GM18511 (cell line): ENCODE measurements at regions not wholly inside any gene's neighbourhood (a gene's known extent, or its start where the extent isn't known, plus 50 kb on each side); places are given as distances from the start of the nearest gene placed in this dataset.

Experiments
- ATAC-seq: cut with Tn5 transposase; IDR thresholded peaks from one replicate; pipeline ENCODE4 v1.9.1; 2021; ENCODE audit warnings: mild to moderate bottlenecking, moderate library complexity; ENCODE audit not compliant: unreplicated experiment

DNA sequence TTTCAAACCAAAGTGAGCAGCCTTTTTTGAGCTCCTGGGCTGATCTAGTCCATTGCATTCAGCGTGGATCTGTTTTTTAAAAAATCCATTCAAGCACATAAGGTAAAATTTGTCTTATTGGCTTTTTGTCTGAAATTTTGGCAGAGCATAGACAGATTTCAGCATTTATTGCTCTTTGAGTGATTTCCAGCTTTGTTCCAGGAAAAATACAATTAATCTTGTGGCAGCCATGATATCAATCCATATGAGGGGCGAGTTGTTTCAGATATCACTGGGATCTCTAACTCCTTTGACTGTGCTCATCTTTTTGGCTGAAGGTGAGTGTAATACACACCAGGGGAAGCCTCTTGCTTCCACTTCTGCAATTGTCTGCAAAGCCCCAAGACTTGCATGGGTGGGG, 523.9 kb downstream of the SLC4A3 start:
- no peak for ATAC-seq

DNA sequence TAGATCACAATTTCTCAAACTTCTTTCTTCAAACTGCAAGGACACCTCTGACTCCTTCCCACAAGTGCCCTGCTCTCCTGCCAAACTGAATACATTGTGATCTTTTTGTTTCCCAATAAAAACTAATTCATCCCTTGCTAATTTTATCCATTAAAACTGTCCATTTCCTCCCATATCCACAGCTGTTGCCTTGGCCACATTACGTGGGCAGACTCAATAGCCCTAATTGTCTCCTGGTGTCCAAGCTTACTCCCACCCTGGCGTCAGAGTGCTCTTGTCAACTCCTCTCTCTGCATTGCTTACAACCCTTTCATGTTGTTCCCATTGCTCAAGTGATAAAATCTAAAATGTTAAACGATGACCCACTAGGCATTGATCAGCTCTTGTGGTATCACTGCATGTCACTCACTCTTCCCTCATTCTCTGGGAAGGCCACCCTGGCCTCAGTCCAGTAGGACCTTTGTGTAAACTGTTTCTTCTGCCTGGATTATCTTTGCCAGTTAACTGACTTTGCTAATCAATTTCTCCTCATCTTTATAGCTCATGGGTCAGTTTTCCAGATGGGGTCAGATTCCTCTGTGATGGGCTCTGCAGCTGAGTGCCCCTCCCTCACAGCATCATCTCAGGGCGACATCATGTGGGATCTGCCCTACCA, 525.0 kb downstream of the SLC4A3 start:
- ATAC-seq, result no peak

DNA sequence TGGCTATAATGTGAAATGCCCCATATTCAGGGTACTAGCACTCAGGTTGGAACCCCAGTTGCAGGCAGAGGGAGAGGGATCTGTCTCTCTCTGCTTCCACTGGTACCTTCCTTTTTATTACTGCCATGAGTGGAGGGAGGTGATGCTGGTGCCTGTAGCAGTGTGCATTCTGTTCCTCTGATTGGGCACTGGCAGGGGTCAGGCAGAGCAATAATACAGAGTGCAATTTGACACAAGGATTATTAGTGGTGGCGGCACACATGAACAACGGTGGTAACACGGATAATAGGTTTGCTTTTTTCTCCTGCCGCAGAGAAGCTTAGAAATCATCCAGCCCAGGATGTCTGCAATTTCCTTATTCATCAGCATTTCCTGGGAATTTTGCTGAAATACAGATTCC, 525.7 kb downstream of the SLC4A3 start:
- no peak for ATAC-seq

DNA sequence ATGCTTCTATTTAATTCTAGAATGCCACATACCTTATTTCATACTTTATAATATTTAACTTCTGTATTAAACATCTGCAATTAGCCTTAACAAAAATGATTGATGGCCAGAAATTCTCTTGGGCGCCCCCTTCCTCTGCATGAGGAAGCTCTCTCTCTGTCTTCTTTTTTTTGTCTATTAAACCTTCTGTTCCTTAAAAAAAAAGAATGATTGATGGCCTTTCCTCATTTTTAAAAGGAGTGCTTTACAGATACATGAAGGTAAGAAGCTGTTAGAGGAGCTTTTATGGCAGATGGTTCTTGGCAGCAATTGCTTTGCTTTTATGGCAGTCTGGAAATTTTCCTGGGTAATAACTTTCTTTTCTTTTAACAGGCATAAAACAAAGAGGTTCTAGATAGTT, 526.9 kb downstream of the SLC4A3 start:
- no peak for ATAC-seq

GRCh38 chr2:220157312-220157711, 529.9 kb downstream of the SLC4A3 start:
- no peak for ATAC-seq

DNA sequence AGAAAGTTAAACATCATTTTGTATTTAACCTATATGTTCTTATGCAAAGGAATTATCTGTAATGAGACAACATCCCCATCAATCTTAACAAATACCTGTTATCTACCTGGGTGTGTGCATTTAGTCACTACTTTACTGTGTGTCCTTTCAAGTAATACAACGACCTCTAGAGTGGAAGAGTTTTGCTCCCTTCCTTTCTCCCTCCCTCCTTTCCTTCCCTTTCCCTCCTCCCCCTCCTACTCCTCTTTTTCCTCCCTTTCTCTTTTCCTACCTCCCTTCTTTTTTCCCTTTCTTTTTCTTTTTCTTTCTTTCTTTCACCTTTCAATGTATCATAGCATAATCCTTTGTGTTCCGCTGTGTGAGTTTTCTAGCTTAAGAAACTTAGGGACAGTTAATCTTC, 532.3 kb downstream of the SLC4A3 start:
- ATAC-seq, result no peak

DNA sequence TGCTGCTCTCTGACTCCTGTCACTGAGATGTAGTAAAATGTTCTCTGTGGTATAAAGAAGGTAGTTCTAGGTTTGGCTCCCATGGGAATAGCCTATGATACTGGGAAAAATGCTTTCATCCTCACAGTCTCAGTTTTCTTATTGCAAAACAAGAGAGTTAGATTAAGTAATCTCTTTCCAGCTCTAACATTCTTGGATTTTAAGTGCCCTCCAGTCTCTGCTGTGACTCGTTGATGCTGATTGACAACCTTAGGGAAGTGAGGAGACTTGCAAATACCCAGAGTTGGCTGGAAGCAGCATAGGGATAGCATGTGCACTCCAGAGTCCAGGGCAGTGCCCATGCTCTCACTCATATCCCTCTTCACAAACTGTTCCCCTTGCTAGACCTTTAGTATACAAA, 534.9 kb downstream of the SLC4A3 start:
- ATAC-seq, result no peak

DNA sequence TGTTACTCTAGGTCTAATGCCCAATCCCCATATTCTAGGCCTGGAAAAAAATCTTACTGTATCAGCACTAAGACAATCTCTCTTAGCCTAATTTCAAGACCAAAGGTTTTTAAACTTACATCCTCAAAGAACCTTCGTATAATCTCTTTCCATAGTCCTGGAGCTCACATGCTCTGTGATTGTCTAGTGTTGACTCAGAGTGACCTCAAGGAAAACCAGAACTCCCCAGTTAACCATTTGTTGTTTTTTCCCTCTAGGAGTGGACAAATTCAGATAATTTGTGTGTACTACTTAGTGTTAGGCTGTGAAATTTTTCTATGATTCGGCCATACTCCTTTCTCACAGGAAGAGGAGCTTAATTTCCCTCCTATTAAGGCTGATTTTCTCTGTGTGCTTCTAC, 536.1 kb downstream of the SLC4A3 start:
- ATAC-seq, result no peak

DNA sequence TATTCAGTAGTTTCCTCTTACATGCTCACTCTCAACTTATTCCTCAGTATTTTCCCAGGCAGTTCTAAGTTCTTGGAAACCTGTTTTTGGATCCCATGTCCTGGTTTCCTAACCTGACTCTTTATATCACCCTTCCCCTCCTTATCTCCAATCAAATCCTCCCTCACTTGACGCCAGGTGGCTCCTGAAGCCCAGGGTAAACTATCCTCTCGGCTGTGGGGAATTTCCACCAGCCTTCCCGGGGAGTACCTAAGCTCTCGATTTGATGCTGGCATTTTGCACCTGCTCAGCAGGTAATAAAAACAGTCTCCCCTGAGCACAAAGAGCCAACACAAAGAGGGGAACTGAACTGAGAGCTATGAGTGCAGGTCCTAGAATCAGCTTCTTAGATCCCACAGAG, 538.0 kb downstream of the SLC4A3 start:
- ATAC-seq, result no peak

GRCh38 chr2:220166616-220167015, 539.2 kb downstream of the SLC4A3 start:
- ATAC-seq, result no peak

DNA sequence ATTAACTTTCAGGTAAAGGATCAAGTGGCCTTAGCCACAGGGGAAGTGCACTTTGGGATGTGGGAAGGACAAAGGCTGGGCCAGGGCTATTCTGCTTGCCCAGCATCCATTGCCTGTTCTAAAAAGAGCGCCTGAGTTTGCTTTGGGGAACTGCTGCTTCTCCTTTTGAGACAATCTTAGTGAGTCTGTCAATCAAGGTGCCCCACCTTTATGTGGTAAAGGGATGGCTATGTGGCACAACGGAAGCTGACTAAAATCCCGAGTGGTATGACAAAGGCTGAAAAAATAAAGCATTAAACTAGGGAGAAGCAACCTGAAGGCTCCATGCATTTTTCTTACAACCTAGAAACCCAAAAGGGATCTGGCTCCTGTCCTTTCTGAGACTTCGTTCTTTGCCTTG, 540.5 kb downstream of the SLC4A3 start:
- ATAC-seq, result no peak

- ATAC-seq, result no peak
Observed at GRCh38 chr2:220168891-220169546, 541.6 kb downstream of the SLC4A3 start.

DNA sequence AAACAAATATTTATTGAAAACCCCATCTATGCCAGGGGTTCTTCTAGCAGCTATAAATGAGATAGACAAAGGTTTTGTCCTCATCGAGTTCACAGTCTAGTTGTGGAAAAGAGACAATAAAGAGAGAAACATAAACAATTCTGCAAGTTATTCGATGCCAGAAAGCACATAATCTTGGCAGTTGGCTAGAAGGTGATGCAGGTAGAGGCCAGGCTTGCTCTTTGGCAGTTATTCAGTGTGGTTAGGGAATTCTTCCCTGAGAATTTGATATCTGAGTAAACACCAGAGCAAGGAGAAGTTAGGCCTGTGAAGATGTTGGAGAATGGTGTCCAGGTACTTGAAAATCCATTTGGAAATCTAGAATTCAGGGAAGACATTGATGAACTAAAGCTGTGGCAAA, 547.4 kb downstream of the SLC4A3 start:
- no peak for ATAC-seq

- no peak for ATAC-seq
Observed at GRCh38 chr2:220175967-220176366, 548.5 kb downstream of the SLC4A3 start.

GRCh38 chr2:220178991-220179695, 551.7 kb downstream of the SLC4A3 start:
- ATAC-seq, result no peak

DNA sequence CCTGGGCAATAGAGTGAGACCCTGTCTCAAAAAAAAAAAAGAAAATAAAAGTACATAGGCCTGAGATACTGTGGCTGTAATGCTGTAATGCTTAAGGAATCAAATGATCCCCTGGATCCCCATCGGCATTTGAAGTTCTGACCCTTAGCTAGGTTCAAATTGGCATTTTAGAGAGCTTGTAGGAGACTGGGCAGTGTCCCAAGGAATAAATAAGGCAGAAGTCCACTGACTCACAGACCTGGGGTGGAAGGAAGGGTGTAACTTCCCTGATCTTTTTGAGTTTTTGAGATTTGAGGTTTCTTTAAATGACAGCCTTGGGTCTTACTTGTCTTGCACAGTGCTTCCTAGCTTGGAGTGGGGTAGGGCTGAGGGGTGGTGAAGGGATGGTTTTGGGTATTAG, 553.7 kb downstream of the SLC4A3 start:
- no peak for ATAC-seq

DNA sequence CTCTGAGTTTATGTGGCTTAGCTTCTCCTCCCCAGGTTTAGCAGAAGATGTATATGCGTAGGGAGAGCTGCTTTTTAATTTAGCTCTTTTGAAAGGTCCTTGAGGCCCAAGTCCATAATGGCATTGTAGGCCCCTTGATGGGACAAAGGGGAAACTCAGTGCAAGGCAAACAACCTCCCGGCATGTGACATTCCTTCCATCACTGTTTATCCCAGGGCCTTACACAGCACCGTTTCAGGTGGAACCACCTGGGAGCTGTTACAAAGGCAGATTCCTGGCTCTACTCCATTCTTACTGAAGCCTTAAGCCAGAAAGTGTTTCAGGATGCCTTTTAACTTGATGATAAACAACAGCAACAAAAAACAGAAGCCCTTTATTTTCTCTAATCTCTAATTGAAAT, 555.4 kb downstream of the SLC4A3 start:
- no peak for ATAC-seq

DNA sequence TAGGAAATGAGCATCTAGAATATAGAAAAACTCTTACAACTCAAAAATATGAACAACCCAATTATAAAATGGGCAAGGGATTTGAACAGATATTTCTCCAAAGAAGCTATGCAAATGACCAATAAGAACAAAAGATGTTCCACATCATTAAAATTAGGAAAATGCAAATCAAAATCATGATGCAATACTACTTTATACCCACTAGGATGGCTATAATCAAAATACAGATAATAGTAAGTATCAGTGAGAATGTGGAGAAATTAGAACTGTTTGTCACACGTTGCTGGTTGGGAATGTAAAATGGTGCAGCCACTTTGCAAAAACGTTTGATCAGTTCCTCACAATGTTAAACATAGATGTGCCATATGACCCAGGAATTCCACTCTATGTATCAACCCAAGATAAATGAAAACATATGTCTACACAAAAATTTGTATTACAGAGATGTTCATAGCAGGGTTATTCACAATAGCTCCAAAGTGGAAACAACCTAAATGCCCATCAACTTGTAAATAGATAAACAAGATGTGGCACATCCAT, 558.4 kb downstream of the SLC4A3 start:
- ATAC-seq, result no peak

DNA sequence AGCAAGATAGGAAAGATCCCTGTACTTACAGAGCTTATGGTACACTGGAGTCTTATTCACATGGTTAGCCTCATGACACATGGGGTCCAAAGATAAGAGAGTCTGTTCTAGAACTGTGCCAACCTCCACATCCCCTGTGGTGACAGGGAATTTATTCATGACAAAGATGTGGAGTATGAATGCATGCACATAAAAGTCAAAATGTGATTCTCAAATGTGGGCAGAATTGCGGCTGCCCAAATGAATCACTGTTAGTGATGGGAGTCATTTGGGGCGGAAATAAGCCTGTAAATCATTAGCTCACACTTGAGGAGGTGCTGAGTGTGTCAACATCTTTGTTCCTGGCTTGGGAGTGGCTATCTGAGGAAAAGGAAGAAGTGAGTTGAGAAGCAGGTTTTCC, 560.6 kb downstream of the SLC4A3 start:
- ATAC-seq, result no peak

GRCh38 chr2:220191031-220191430, 563.6 kb downstream of the SLC4A3 start:
- no peak for ATAC-seq

GRCh38 chr2:220191737-220192136, 564.3 kb downstream of the SLC4A3 start:
- ATAC-seq, result no peak
